NT2/D1 (cell line): ENCODE measurements at regions not wholly inside any gene's neighbourhood (a gene's known extent, or its start where the extent isn't known, plus 50 kb on each side); places are given as distances from the start of the nearest gene placed in this dataset.

Source experiments
- DNase-seq: peaks from one replicate; pipeline ENCODE4 v3.0.0-alpha.2; 2011; ENCODE audit warnings: low read depth, low spot score
- H3K27me3 ChIP-seq: 2 replicates; pipeline ENCODE4 v1.6.0; 2011; ENCODE audit warnings: mild to moderate bottlenecking; ENCODE audit not compliant: insufficient read length, insufficient read depth
- H3K36me3 ChIP-seq: 2 replicates; pipeline ENCODE4 v1.6.1; 2011; ENCODE audit warnings: mild to moderate bottlenecking, low read length, mixed read lengths; ENCODE audit not compliant: insufficient read depth, insufficient read length
- H3K4me1 ChIP-seq: 2 replicates; pipeline ENCODE4 v1.5.1; 2011; ENCODE audit not compliant: insufficient read depth, insufficient read length
- H3K4me3 ChIP-seq: 2 replicates; pipeline ENCODE4 v1.5.1; 2011; ENCODE audit warnings: low read depth; ENCODE audit not compliant: insufficient read length
- H3K9ac ChIP-seq: 2 replicates; pipeline ENCODE4 v1.6.0; 2011; ENCODE audit warnings: low read depth; ENCODE audit not compliant: insufficient read length
- H3K9me3 ChIP-seq: 2 replicates; pipeline ENCODE4 v1.5.1; 2011; ENCODE audit warnings: mild to moderate bottlenecking, low read length; ENCODE audit not compliant: insufficient read depth
- SUZ12 ChIP-seq: IDR thresholded peaks from 2 replicates; pipeline ENCODE4 v1.6.1; 2011; ENCODE audit not compliant: insufficient read length, insufficient read depth; ENCODE audit errors: extremely low read depth
- YY1 ChIP-seq: IDR thresholded peaks from 2 replicates; pipeline ENCODE4 v1.6.1; 2011; ENCODE audit not compliant: insufficient read length, insufficient read depth
- ZNF274 ChIP-seq: IDR thresholded peaks from 2 replicates; pipeline ENCODE4 v1.6.1; 2011; ENCODE audit warnings: mild to moderate bottlenecking, low read depth, low read length

DNA sequence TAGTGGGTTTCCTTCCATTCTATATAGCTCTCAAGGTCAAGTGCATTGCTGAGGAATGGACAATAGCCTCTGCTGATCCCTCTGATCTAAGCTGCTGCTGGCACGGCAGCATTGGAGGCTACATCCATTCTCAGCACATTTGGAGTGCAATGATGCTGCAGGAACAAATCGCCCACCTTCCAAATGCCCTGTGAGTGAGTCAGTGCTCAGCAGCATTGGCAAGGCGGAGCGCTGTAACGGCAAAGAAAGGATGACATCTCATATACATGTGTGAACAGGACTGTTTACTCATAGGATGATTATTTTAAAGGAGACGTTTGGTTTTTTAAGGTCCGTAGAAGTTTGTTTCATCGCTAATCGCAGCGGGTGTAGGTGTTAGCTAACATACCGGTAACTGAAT, 408.7 kb downstream of the ARHGEF28 start:
- H3K4me1 ChIP-seq = no peaks in the 10 kb centered on the region
- no peak overlapping the region for H3K9ac ChIP-seq
- no peaks in the 10 kb centered on the region for H3K27me3 ChIP-seq
- TF ChIP-seq ZNF274 = no peak
- no peak for TF ChIP-seq YY1
- no peak for TF ChIP-seq SUZ12
- H3K9me3 ChIP-seq = no peaks in the 10 kb centered on the region
- no peak overlapping the region for H3K4me3 ChIP-seq
- no peaks in the 10 kb centered on the region for H3K36me3 ChIP-seq
- no peak for DNase-seq

DNA sequence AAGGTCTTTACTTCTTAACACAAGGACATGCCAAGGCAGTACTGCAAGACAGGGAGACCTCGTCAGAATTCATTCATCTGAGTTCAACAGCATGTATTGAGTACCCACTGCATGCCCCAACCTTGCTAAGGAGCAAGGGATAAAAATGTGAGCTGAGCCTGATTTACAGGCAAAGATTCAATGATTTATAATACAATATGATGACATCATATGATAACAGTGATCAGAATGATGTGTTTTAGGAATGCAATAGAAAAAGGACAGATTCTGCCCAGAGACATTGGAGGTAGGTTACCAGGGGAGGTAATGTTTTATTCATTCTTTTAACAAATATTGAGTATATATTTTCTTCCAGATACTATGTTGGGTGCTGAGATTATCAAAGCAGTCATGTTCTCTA, 406.6 kb downstream of the ARHGEF28 start:
- TF ChIP-seq YY1 = no peak
- no peak for TF ChIP-seq SUZ12
- no peak for TF ChIP-seq ZNF274
- no peaks in the 10 kb centered on the region for H3K9me3 ChIP-seq
- no peaks in the 10 kb centered on the region for H3K4me1 ChIP-seq
- H3K9ac ChIP-seq = no peak overlapping the region
- no peak overlapping the region for H3K4me3 ChIP-seq
- DNase-seq = no peak
- no peaks in the 10 kb centered on the region for H3K27me3 ChIP-seq
- H3K36me3 ChIP-seq = no peaks in the 10 kb centered on the region

DNA sequence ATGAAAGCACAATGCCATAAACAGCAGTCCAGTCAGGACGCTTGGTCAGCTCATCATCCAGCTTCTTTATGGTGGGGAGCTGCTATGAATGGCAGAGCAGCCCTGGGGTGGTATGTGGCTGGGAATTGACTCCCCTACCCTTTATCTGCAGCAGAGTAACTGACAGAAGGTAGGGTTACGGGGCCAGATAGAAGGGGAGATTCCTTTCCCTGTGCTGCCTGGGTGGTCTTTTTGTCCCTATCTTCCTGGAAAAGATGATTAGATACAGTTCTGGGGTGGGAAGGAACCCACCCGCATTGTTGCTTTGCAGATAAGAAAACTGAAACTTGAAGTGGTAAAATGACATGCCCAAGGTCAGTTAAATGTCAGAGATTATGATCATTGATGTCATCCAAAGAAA, 405.5 kb downstream of the ARHGEF28 start:
- Histone ChIP-seq H3K36me3 (no peaks in the 10 kb centered on the region), H3K4me1 (no peaks in the 10 kb centered on the region), H3K27me3 (no peaks in the 10 kb centered on the region), H3K9ac (no peak overlapping the region), H3K4me3 (no peak overlapping the region), H3K9me3 (no peaks in the 10 kb centered on the region)
- TF ChIP-seq YY1 (no peak), SUZ12 (no peak), ZNF274 (no peak)
- no peak for DNase-seq

DNA sequence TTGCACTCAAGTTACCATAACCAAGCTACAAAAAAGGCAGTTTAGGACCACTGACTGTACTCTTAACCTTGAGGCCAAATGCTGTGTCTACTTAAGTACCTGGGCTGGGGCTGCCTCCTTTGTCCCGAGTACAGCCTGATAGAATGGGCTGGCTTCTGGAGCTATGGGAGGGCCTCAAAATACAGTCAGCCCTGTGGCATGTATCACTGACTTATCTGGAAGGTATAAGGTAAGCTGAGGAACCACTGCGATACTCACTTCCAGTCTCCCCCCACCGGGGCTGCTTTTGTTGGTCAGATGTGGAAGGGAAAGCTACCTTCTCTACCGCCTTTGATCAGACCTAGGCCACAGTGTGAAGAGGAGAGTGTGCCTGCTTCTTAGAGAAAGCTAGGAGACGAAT, 404.8 kb downstream of the ARHGEF28 start:
- H3K4me1 ChIP-seq = no peaks in the 10 kb centered on the region
- no peak overlapping the region for H3K9ac ChIP-seq
- no peaks in the 10 kb centered on the region for H3K9me3 ChIP-seq
- no peak for DNase-seq
- no peaks in the 10 kb centered on the region for H3K36me3 ChIP-seq
- TF ChIP-seq ZNF274 (no peak), YY1 (no peak), SUZ12 (no peak)
- H3K4me3 ChIP-seq = no peak overlapping the region
- H3K27me3 ChIP-seq = no peaks in the 10 kb centered on the region

DNA sequence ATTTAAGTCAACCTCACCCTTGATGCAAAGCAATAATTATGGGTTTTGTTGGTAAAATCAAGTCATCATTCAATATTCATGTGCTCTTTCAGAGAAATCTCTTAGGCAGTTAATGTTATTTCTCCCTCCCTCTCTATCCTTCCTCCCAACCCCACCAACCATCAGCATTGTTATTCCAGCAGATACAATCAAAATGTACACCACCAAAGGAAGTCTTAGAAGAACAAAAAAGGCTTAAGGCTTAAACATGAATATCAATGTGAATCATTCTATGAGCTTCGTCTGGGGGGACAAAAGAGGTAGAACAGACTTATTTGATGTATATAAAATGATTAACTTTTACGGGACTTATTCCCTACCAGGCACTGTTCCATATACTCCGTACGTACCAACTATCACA, 404.4 kb downstream of the ARHGEF28 start:
- H3K9ac ChIP-seq = no peak overlapping the region
- no peak overlapping the region for H3K4me3 ChIP-seq
- no peaks in the 10 kb centered on the region for H3K36me3 ChIP-seq
- no peaks in the 10 kb centered on the region for H3K9me3 ChIP-seq
- TF ChIP-seq YY1 (no peak), ZNF274 (no peak), SUZ12 (no peak)
- H3K27me3 ChIP-seq = no peaks in the 10 kb centered on the region
- no peaks in the 10 kb centered on the region for H3K4me1 ChIP-seq
- DNase-seq = no peak

DNA sequence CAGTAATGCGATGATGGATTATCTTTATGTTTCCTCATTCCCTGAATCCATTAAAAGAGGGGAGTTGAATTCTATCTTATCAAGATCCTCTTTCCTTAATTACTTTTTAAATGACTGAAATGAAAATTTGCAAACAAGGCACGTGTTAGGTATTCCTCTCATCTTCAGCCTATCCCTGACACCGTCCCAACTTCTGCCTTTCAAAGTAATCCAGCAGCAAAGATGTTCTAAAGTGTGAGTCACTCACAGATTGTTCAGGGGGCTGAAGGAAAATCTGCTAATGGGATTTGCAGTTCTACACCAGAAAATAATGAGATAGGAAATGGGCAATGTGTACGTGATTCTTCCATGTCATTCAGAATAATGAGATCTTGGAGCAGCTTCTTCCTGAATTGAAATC, 403.0 kb downstream of the ARHGEF28 start:
- Histone ChIP-seq H3K36me3 (no peaks in the 10 kb centered on the region), H3K9me3 (no peaks in the 10 kb centered on the region), H3K4me1 (no peaks in the 10 kb centered on the region), H3K27me3 (no peaks in the 10 kb centered on the region), H3K4me3 (no peak overlapping the region), H3K9ac (no peak overlapping the region)
- DNase-seq = no peak
- TF ChIP-seq SUZ12 (no peak), YY1 (no peak), ZNF274 (no peak)

DNA sequence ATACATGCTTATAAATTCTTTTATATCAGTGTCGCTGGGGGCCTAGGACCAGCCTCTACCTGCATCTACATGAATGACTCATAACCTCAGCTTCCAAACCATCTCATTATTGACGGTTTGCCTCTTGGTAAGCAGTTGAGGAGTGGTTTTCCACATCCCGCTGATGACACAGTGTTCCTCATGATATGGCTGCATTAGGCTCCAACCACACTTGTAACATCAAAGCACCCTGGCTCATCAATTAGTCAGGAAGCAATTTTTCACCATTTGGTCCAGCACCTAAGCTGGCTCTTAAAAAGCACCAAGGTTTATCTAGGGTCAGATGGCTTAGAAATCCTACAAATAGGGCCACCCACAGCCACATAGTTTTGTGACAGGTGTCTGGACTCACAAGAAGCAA, 402.4 kb downstream of the ARHGEF28 start:
- Histone ChIP-seq H3K36me3 (no peaks in the 10 kb centered on the region), H3K27me3 (no peaks in the 10 kb centered on the region), H3K4me1 (no peaks in the 10 kb centered on the region), H3K9ac (no peak overlapping the region), H3K4me3 (no peak overlapping the region), H3K9me3 (no peaks in the 10 kb centered on the region)
- TF ChIP-seq SUZ12 = no peak
- no peak for TF ChIP-seq ZNF274
- TF ChIP-seq YY1 = no peak
- no peak for DNase-seq
